Calu3 (cell line): ENCODE measurements at regions not wholly inside any gene's neighbourhood (a gene's known extent, or its start where the extent isn't known, plus 50 kb on each side); places are given as distances from the start of the nearest gene placed in this dataset.

Experiments used
- BruUV-seq: library from RNA; stranded (reverse); fragments of 400-500 nt; replicated peaks from 2 replicates; lab custom pipeline; 2021; lab: Mats Ljungman, UMichigan
- CTCF ChIA-PET: fragments of 300-600 bp; sonication (Branson Sonifier 250); formaldehyde crosslinking; loops from one replicate; lab custom pipeline; 2022; ENCODE audit warnings: antibody characterized with exemption; lab: Charles Lee
- DNase-seq: peaks from one replicate; pipeline ENCODE4 v3.0.0; 2022
- H3K27ac Mint-ChIP-seq: one replicate; pipeline ENCODE4 v1.8.0; 2022; ENCODE audit warnings: mixed read lengths; ENCODE audit not compliant: unreplicated experiment
- H3K27me3 Mint-ChIP-seq: one replicate; pipeline ENCODE4 v1.8.0; 2022; ENCODE audit warnings: mixed read lengths; ENCODE audit not compliant: unreplicated experiment
- H3K36me3 Mint-ChIP-seq: one replicate; pipeline ENCODE4 v1.8.0; 2022; ENCODE audit warnings: mild to moderate bottlenecking, moderate library complexity, mixed read lengths; ENCODE audit not compliant: insufficient read depth, unreplicated experiment
- H3K4me1 Mint-ChIP-seq: one replicate; pipeline ENCODE4 v1.8.0; 2022; ENCODE audit warnings: mild to moderate bottlenecking, low read depth, mixed read lengths; ENCODE audit not compliant: unreplicated experiment
- H3K4me3 Mint-ChIP-seq: one replicate; pipeline ENCODE4 v1.8.0; 2022; ENCODE audit warnings: mild to moderate bottlenecking, low read depth, moderate library complexity, mixed read lengths; ENCODE audit not compliant: unreplicated experiment
- H3K9me3 Mint-ChIP-seq: one replicate; pipeline ENCODE4 v1.8.0; 2022; ENCODE audit warnings: low read depth, mixed read lengths; ENCODE audit not compliant: unreplicated experiment
- intact Hi-C: fragments of 100-400 bp; cut with micrococcal nuclease; formaldehyde crosslinking; loops from one replicate; pipeline ENCODE4 v1.10.0; 2022; ENCODE audit not compliant: unreplicated experiment
- TF ChIP-seq, protein P1 (sequence below): fragments of 200-600 bp; IDR thresholded peaks from one replicate; pipeline ENCODE4 v1.8.0; 2022; ENCODE audit warnings: antibody characterized with exemption; ENCODE audit not compliant: unreplicated experiment

DNA sequence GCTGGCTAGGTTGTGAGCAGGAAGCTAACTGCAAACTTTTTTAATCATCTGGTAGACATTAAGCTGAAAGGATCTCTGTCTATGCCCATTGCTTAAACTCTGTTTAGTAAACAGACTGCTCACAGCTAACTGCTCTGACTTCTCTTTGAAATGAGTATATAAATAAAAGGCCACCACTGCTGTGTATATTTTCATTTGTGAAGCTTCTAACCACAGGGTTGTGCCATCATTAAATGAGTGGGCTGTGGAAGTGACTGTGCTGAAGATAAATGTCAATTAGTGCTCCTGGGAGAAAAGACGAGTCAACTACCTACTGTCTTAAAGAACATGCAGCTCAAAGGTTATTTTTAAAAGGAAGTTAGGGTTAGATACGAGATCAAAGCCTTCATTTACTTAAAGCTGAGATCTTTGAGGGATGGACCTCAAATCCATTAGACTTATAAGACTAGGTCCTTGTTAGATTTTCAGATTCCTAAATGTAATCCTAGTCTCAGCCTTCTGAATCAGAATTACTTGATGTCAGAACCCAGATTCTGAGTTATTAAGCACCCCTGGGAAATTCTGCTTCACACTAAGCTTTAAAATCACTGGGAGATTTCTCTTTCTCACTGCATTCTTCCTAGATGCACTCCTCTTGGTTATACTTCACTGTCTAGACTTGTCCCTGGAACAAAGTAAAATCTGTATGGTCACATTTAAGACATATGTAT lies 213.1 kb upstream of the FLRT2 start:
- TF ChIP-seq, protein P1, sequence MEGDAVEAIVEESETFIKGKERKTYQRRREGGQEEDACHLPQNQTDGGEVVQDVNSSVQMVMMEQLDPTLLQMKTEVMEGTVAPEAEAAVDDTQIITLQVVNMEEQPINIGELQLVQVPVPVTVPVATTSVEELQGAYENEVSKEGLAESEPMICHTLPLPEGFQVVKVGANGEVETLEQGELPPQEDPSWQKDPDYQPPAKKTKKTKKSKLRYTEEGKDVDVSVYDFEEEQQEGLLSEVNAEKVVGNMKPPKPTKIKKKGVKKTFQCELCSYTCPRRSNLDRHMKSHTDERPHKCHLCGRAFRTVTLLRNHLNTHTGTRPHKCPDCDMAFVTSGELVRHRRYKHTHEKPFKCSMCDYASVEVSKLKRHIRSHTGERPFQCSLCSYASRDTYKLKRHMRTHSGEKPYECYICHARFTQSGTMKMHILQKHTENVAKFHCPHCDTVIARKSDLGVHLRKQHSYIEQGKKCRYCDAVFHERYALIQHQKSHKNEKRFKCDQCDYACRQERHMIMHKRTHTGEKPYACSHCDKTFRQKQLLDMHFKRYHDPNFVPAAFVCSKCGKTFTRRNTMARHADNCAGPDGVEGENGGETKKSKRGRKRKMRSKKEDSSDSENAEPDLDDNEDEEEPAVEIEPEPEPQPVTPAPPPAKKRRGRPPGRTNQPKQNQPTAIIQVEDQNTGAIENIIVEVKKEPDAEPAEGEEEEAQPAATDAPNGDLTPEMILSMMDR, result no peak
- CTCF ChIA-PET, result interaction anchor here (0.5 kb wide), 1 partner anchor 187 kb away, joined by 4 read pairs; no protein-coding TSS in a partner anchor
- DNase-seq, result no peak
- Mint-ChIP-seq H3K36me3 (no peaks in the 10 kb centered on the region), H3K4me3 (no peak overlapping the region), H3K4me1 (no peaks in the 10 kb centered on the region), H3K27me3 (no peaks in the 10 kb centered on the region), H3K27ac (no peak overlapping the region), H3K9me3 (peaks cover 9% of the 10 kb centered on the region)
- BruUV-seq, result no TSS peak
- intact Hi-C loops, result no loop called here

DNA sequence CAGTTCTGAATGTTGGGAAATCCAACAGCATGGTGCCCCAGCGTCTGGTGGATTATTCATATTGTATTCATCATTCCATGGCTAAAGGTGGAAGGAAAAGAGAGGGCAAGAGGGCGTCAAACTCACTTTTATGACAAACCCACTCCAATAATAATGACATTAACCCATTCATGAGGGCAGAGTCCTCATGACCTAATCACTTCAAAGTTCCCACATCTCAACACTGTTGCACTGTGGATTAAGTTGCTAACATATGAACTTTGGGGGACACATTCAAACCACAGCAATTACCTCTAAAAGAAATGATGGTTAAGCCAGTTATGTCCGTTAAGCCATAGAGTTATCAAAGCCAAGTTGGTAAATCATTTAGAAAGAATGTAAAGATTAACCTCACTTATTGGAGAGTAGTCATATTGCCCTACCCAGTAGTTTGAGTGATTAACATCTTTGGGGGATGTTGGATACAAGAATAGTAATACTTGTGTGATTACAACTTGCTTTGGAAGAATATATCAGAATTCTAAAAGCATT lies 212.4 kb upstream of the FLRT2 start:
- no peaks in the 10 kb centered on the region for H3K4me1 Mint-ChIP-seq
- H3K27me3 Mint-ChIP-seq, result no peaks in the 10 kb centered on the region
- TF ChIP-seq, protein P1, result no peak
- peaks cover 9% of the 10 kb centered on the region for H3K9me3 Mint-ChIP-seq
- CTCF ChIA-PET, result no interaction called here
- BruUV-seq, result no TSS peak
- no peak overlapping the region for H3K27ac Mint-ChIP-seq
- intact Hi-C loops, result no loop called here
- DNase-seq, result no peak
- H3K36me3 Mint-ChIP-seq, result no peaks in the 10 kb centered on the region
- no peak overlapping the region for H3K4me3 Mint-ChIP-seq

DNA sequence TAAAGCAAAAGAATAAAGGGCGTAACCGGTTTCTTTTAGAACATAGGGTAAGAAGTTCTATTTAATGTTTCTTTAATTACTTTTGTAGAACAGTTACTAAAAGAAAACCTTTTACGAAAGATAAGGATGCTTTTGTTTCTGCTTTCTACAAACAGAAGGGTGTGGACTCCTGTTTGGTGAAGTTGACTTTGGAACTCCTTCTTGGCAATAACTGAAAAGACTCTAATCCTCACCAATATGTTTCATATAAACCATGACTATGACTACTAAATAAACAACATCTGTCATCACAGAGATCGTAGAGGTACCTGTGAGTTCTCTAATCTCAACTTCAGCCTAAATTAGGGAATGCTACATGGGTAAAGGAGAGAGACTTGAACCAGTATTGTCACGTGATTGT lies 210.8 kb upstream of the FLRT2 start:
- Mint-ChIP-seq H3K27ac (no peak overlapping the region), H3K36me3 (no peaks in the 10 kb centered on the region), H3K4me3 (no peak overlapping the region), H3K9me3 (peaks cover 10% of the 10 kb centered on the region), H3K4me1 (no peaks in the 10 kb centered on the region), H3K27me3 (no peaks in the 10 kb centered on the region)
- CTCF ChIA-PET, result no interaction called here
- no TSS peak for BruUV-seq
- DNase-seq, result no peak
- intact Hi-C loops, result no loop called here
- TF ChIP-seq, protein P1, result no peak

DNA sequence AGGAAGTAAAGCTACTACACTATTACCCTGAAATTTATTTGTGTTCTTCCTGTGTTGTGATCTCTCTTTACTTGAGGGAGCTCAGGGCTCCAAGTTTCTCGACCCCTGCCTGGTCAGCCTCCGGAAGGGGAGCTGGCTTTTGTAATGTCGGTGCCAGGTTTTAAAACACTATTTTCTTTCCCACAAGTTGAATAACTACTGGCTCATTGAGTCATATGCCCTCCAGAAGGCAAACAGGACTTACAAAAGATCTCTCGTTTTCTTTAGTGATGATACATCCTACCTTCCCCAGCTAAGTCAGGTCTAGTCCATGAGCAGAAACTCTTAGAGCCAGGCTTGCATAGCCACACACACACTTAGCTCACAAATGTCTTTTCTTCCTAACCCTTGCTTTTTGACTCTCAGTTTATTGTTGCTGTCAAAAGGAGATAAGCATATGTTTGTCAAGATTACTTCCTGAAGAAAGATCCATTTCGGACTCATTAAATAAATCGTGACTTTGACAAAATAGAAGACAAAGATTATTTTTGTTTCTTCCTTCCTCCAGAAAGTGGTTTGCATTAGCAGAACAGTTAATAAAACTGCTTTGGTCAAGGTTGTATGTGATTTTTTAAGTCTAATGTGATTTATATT lies 209.8 kb upstream of the FLRT2 start:
- intact Hi-C loops, result no loop called here
- no TSS peak for BruUV-seq
- H3K27me3 Mint-ChIP-seq, result no peaks in the 10 kb centered on the region
- no peaks in the 10 kb centered on the region for H3K4me1 Mint-ChIP-seq
- no peaks in the 10 kb centered on the region for H3K36me3 Mint-ChIP-seq
- no peak for DNase-seq
- H3K4me3 Mint-ChIP-seq, result no peak overlapping the region
- TF ChIP-seq, protein P1, result no peak
- H3K27ac Mint-ChIP-seq, result no peak overlapping the region
- CTCF ChIA-PET, result no interaction called here
- peaks cover 10% of the 10 kb centered on the region for H3K9me3 Mint-ChIP-seq
